ENCODE measurements at regions not wholly inside any gene's neighbourhood (a gene's known extent, or its start where the extent isn't known, plus 50 kb on each side); places are given as distances from the start of the nearest gene placed in this dataset.

DNA sequence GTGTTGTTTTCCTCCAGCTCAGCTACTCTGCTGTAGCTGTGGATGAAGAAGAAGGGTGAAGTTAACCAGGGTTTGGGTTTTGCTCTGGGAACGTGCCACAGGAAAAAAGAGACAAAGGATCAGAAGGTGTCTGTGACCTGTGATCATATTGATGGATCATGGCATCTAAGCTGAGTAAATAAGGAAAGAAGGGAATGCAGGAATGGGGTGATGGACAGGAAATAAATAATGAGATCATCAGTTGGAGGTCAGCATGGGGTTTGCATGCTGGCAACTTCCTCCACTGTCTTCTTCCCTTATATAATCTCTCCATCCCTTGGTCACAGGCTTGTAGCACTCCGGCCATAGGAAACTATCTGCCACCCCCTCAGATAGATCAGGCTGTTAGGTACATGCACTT, 430.3 kb upstream of the PDE3A start:
- TF ChIP-seq, protein P1, sequence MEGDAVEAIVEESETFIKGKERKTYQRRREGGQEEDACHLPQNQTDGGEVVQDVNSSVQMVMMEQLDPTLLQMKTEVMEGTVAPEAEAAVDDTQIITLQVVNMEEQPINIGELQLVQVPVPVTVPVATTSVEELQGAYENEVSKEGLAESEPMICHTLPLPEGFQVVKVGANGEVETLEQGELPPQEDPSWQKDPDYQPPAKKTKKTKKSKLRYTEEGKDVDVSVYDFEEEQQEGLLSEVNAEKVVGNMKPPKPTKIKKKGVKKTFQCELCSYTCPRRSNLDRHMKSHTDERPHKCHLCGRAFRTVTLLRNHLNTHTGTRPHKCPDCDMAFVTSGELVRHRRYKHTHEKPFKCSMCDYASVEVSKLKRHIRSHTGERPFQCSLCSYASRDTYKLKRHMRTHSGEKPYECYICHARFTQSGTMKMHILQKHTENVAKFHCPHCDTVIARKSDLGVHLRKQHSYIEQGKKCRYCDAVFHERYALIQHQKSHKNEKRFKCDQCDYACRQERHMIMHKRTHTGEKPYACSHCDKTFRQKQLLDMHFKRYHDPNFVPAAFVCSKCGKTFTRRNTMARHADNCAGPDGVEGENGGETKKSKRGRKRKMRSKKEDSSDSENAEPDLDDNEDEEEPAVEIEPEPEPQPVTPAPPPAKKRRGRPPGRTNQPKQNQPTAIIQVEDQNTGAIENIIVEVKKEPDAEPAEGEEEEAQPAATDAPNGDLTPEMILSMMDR (IDR thresholded peaks at IDR 0.05; ENCODE audit: extremely low read depth, missing control alignments) = no peak
- no peak for DNase-seq (ENCODE audit: low spot score)

GRCh38 chr12:19938491-19938890, 429.8 kb upstream of the PDE3A start:
- TF ChIP-seq, protein P1 (IDR thresholded peaks at IDR 0.05; ENCODE audit: extremely low read depth, missing control alignments) = no peak
- no peak for DNase-seq (ENCODE audit: low spot score)

DNA sequence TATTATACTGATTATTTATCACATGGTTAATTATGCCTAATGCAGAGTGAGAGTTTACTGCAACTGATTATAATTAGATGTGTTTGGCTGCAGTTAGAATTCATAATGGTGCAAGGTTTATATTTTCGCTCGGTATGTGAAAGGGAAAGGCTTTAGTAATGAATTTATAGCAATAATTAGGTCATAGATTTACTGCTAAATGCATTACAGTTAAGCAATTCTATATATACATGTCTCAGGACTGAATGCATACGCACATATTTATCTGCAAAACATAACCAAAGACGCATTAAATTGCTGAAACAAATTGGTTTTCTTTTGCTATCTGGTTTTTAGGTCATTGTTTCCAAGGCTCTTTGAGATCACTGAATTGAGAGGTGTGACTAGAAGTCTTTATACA, 428.1 kb upstream of the PDE3A start:
- DNase-seq (ENCODE audit: low spot score) = no peak
- TF ChIP-seq, protein P1 (IDR thresholded peaks at IDR 0.05; ENCODE audit: extremely low read depth, missing control alignments) = no peak

DNA sequence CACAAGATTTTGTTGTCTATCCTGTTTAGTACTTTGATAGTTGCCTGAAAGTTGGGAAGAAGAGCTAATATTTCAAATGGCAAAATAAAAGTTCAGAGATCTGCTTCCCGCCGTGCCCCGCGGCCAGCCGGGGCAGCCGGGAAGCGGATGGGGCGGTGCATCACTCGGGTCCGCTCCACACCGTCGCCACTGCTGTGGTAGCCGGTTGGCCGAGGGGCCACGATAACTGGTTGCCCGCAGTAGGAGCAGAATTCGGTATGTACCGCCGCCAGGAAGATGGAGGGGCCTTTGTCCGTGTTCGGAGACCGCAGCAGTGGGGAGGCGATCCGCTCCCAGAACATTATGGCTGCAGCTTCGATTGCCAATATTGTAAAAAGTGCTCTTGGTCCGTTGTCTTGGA, 427.2 kb upstream of the PDE3A start:
- DNase-seq (ENCODE audit: low spot score) = no peak
- TF ChIP-seq, protein P1 (IDR thresholded peaks at IDR 0.05; ENCODE audit: extremely low read depth, missing control alignments) = no peak

DNA sequence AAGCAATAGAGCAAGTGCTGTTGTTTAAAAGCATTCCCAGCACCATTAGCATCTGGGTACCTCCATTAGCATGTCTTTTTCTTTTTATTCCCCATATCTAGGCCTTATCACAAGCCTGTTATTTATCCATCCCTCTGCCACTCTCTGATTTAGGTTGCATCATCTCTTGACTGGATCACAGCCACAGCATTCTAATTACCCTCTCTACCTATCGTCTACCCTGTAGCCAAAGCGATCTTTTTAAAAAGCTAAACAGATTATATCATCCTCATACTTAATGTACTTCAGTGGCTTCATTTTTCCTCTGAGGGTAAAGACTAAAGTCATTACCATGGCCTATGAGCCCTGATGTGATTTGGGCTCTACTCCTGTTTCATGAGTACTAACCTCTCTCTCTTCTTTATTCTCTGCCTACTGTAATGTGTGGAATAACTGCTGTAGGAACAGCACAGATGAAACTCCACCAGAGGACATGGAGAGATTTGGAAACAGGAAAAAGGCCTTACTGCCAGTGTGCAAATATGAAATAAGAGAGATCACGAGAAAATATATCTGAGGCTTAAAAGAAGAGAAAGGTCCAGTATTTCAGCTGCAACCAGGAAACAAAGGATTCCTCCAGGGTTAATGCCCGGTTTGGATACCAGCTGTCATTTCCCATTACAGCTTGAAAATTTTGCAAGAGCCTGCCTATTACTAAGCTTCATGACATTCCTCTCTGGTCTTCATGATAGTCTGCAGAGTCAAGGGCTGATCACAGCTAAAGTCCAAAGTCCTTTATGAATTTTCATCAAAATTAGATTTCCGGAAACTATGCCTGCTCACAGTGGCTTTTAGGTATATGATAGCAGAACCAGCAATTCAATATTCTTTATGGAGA, 422.5 kb upstream of the PDE3A start:
- no peak for DNase-seq (ENCODE audit: low spot score)
- TF ChIP-seq, protein P1 (IDR thresholded peaks at IDR 0.05; ENCODE audit: extremely low read depth, missing control alignments) = no peak

DNA sequence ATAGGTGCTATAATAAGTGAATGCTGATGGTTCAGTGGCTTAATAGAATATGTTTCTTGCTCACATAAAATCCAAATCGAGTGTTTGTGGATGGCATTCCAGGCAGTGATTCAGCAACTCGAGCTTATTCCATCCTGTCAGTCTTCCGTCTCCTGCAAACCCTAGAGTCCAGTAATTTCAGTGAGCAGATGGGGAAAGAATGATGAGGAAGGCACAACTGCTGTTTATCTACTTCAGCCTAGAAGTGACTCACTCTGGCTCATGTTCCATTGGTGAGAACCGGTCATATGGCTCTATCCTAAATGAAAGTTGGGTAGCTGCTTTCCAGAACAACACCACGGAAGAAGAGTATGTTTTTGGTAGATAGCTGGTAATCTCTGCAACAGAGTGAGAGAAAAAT, 421.8 kb upstream of the PDE3A start:
- TF ChIP-seq, protein P1 (IDR thresholded peaks at IDR 0.05; ENCODE audit: extremely low read depth, missing control alignments) = no peak
- DNase-seq (ENCODE audit: low spot score) = no peak

DNA sequence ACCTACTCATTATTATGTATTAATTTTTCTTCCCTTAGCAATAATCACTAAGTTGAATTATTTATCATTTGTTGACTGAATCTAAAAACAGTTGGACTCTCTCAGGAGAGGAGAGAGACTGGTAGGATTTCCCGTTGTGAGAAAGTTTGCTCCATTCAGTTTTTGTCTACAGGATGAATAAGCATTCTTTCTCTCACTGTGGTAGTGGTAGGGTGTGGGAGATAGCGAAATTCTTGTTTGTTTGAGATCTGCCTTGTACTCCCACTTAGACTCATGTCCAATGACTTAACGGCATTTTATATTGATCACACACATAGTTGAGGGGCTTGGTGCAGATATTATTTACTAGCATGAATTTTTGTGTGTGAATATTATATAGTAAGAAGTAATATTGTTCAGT, 421.0 kb upstream of the PDE3A start:
- no peak for DNase-seq (ENCODE audit: low spot score)
- TF ChIP-seq, protein P1 (IDR thresholded peaks at IDR 0.05; ENCODE audit: extremely low read depth, missing control alignments) = no peak
